Pulmonary artery endothelial cell (primary cell): ENCODE measurements at regions not wholly inside any gene's neighbourhood (a gene's known extent, or its start where the extent isn't known, plus 50 kb on each side); places are given as distances from the start of the nearest gene placed in this dataset.
"Not testable (repeated sequence)": the region's sequence is repeated elsewhere in the genome, so short reads cannot be mapped to it uniquely, and the experiment has no call there.

Experiments
- DNase-seq: peaks from one replicate; pipeline ENCODE4 v3.0.0-alpha.2; 2011; ENCODE audit warnings: low read depth, low spot score

DNA sequence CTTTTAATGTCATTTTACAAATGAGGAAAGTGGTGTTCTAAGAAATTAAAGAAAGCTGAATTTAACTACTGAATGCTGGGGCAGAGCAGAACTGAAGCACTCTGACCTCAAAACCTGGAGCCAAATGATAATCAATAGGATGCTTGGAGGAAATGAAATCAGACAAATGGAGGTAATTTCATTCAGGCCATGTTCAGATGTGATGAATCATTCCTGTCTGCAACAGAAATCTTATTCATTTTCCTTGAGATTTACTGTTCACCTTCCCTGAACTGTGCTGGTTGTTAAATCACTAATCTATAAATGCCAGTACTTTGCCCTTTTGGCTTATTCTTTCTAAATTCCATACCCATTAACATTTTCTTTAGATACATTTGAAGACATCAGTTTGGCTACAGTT, 85.6 kb upstream of the SNX7 start:
- no peak for DNase-seq

DNA sequence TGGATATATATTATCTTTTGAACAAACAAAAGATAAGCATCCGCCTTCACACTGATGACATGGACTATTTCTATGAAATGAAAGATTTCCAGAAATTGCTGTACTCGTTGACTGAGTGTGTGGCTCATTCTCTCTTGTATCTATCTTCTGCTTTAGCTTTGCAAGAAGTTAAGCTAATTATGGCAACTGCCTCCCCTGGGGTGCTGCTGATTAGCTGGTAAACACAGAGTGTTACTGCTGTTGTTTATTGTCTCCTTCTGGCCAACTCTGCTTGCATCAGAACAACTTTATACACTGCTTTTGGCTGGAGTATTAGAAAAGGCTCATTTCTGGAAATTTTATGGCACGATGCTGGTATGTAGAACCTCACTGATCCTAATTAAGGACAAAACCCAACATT, 95.6 kb upstream of the SNX7 start:
- DNase-seq, result no peak

- DNase-seq, result no peak
Measured at GRCh38 chr1:98559291-98559690, 102.2 kb upstream of the SNX7 start.

DNA sequence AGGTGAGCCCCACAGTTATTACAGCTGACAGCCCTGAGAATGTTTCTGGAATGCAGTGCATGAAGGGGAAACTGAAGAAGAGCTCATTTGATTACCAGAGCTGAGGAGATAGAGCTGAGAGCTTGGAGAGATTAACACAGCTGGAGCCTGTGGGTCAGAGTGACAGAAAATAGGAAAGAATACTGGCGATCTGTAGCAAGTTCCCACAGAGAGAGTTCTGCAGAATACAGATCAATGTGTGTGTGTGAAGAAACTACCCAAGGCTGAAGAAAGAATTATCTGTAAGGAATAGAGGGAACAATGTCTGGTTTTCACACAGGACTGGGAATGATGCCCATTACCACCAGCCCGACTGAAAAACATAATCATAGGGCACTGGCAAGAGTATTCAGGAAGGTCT, 103.6 kb upstream of the SNX7 start:
- DNase-seq, result no peak

- no peak for DNase-seq
Measured at GRCh38 chr1:98556521-98557158, 104.9 kb upstream of the SNX7 start.

DNA sequence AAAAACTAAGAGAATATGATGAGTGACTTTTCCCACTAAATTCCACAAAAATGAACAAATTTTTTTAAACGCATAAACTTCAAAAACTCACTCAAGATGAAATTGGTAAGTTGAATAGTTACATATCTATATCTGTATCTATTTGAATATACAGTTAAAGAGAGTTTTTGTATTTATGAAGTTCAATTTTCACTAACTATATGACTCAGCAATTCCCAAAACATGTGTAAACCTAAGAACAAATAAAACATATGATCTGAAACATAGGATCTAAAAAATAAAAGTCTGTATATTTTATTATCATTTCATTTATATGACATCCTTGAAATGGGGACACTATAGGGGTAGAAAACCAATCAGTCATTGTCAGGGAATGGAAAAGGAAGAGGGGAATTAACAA, 105.7 kb upstream of the SNX7 start:
- DNase-seq, result no peak

DNA sequence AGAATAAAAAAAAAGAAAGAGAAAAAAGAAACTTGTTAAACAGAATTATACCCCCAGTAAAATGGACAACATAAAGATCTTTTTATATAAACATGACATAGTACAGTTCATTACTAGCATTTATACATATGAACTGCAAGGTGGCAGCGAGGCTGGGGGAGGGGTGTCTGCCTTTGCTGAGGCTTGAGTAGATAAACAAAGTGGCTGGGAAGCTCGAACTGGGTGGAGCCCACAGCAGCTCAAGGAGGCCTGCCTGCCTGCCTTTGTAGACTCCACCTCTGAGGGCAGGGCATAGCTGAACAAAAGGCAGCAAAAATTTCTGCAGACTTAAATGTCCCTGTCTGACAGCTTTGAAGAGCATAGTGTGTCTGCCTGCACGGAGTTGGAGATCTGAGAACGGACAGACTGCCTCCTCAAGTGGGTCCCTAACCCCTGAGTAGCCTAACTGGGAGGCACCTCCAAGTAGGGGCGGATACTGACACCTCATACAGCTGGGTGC, 108.9 kb upstream of the SNX7 start:
- DNase-seq, result not testable (repeated sequence)

GRCh38 chr1:98550076-98550475, 111.4 kb upstream of the SNX7 start:
- DNase-seq, result no peak

- no peak for DNase-seq
Measured at GRCh38 chr1:98546319-98546718, 115.2 kb upstream of the SNX7 start.

- DNase-seq, result no peak
Measured at GRCh38 chr1:98538106-98538505, 123.4 kb upstream of the SNX7 start.

DNA sequence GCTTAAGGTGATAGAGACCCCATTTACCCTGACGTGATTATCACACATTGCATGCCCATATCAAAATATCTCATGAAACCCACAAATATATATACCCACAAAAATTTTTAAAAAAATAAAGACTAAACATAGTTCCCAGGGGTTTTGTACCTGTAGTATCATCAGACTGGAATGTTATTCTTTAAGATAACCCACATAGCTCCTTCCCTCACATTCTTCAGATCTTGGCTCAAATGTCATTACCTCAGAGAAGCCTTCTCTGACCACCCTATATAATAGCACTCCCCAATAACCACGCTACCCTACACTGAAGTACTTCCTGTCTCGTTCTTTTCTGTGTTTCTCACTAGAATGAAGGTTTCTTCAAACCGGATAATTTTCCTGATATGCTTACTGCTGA, 138.3 kb upstream of the SNX7 start:
- DNase-seq, result no peak

GRCh38 chr1:98516306-98516705, 145.2 kb upstream of the SNX7 start:
- DNase-seq, result no peak

DNA sequence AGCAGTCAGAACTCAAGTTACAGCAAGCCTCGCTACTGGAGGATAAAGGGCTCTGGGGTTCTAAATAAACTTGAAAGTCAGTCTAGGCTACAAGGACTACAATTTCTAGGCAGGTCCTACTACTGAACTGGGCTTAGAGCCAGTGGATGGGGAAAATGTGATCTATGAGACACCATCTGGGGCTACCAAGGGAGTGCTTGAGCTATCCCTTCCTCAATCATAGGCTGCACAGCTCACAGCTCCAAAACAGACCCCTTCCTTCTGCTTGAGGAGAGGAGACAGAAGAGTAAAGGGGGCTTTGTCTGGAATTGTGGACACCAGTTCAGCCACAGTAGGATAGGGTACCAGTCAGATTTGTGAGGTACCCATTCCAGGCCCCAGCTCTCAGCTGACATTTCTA, 145.8 kb upstream of the SNX7 start:
- DNase-seq, result no peak

DNA sequence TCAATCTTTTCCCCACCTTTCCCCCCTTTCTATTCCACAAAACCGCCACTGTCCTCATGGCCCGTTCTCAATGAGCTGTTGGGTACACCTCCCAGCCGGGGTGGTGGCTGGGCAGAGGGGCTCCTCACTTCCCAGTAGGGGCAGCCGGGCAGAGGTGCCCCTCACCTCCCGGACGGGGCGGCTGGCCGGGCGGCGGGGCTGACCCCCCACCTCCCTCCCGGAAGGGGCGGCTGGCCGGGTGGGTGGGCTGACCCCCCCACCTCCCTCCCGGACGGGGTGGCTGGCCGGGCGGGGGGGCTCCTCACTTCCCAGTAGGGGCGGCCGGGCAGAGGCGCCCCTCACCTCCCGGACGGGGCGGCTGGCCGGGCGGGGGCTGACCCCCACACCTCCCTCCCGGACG, 149.3 kb upstream of the SNX7 start:
- DNase-seq, result not testable (repeated sequence)

GRCh38 chr1:98503771-98504170, 157.8 kb upstream of the SNX7 start:
- no peak for DNase-seq

- DNase-seq, result no peak
Measured at GRCh38 chr1:98502937-98503336, 158.6 kb upstream of the SNX7 start.

GRCh38 chr1:98500324-98500723, 161.2 kb upstream of the SNX7 start:
- DNase-seq, result no peak

GRCh38 chr1:98498651-98499050, 162.9 kb upstream of the SNX7 start:
- no peak for DNase-seq

GRCh38 chr1:98497497-98497896, 164.0 kb upstream of the SNX7 start:
- DNase-seq, result no peak

GRCh38 chr1:98496256-98496995, 165.1 kb upstream of the SNX7 start:
- DNase-seq, result no peak

- no peak for DNase-seq
Measured at GRCh38 chr1:98493469-98493868, 168.1 kb upstream of the SNX7 start.

GRCh38 chr1:98490099-98490498, 171.4 kb upstream of the SNX7 start:
- no peak for DNase-seq

- no peak for DNase-seq
Measured at GRCh38 chr1:98487620-98488019, 173.9 kb upstream of the SNX7 start.
